MM.1S (cell line): ENCODE measurements at regions not wholly inside any gene's neighbourhood (a gene's known extent, or its start where the extent isn't known, plus 50 kb on each side); places are given as distances from the start of the nearest gene placed in this dataset.
"Not testable (repeated sequence)": the region's sequence is repeated elsewhere in the genome, so short reads cannot be mapped to it uniquely, and the experiment has no call there.

Experiments
- CTCF ChIP-seq: fragments of 300-600 bp; sonication (generic); IDR thresholded peaks from 2 replicates; pipeline ENCODE4 v1.5.1; 2016; ENCODE audit warnings: antibody characterized with exemption, low read length, mixed read lengths
- EZH2 ChIP-seq: fragments of 300-600 bp; sonication (generic); optimal IDR thresholded peaks from 2 replicates; pipeline ENCODE3; 2017; ENCODE audit warnings: low read depth, mild to moderate bottlenecking, antibody characterized with exemption, low read length, mixed read lengths
- EZH2phosphoT487 ChIP-seq: fragments of 300-600 bp; sonication (generic); IDR thresholded peaks from 2 replicates; pipeline ENCODE4 v1.6.1; 2018; ENCODE audit warnings: antibody characterized with exemption, low read length

DNA sequence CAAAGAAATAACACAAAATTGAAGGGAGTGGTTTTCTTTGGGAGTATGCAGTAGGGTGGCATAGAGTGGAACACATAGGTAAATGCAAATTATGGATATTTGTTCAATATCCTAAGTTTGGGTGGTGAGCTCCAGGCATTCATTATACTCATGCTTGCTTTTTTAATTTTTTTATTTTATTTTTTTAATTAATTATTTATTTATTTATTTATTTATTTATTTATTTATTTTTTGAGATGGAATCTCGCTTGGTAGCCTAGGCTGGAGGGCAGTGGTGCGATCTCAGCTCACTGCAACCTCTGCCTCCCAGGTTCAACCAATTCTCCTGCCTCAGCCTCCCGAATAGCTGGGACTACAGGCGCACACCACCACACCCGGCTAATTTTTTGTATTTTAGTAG lies 355.5 kb upstream of the PLD5 start:
- not testable (repeated sequence) for TF ChIP-seq CTCF, EZH2phosphoT487, EZH2
